Hepatocyte (in vitro differentiated cells): ENCODE measurements at regions not wholly inside any gene's neighbourhood (a gene's known extent, or its start where the extent isn't known, plus 50 kb on each side); places are given as distances from the start of the nearest gene placed in this dataset.

Experiments used
- CTCF ChIP-seq: fragments of 200-600 bp; sonication (generic); IDR thresholded peaks from 2 replicates; pipeline ENCODE4 v1.5.1; 2016; ENCODE audit warnings: antibody characterized with exemption, mild to moderate bottlenecking; ENCODE audit not compliant: poor library complexity
- EZH2 ChIP-seq: fragments of 200-600 bp; sonication (generic); IDR thresholded peaks from 2 replicates; pipeline ENCODE4 v1.6.1; 2016; ENCODE audit warnings: antibody characterized with exemption, mild to moderate bottlenecking, borderline replicate concordance

DNA sequence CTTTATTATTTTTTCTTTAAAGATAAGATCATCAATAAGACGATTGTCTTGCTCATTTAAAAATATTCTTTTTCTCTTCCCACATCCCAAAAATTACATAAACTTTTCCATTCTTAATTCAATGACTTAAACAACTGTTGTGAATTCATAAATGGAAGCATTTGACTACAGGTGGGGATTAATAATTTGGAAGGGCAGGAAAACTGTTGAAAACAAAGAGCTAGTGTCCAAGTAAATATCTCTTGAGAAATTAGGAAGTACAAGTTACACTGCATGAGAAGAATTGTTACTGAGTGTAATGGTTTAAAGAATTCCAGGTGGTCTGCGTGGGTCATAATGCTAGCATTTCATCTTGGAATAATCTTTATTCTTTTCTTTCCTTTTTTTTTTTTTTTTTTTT is 634.8 kb upstream of the ZEB2 start:
- TF ChIP-seq CTCF (no peak), EZH2 (no peak)
